ENCODE measurements at regions not wholly inside any gene's neighbourhood (a gene's known extent, or its start where the extent isn't known, plus 50 kb on each side); places are given as distances from the start of the nearest gene placed in this dataset.

- Histone ChIP-seq H3K27ac (ENCODE audit: control insufficient read depth, insufficient read depth) (no peak overlapping the region), H3K79me2 (ENCODE audit: control insufficient read depth, insufficient read depth, low read length) (no peaks in the 10 kb centered on the region), H3K4me1 (ENCODE audit: control insufficient read depth, insufficient read depth, low read length) (no peaks in the 10 kb centered on the region), H3K36me3 (ENCODE audit: control insufficient read depth in 2 of 2, insufficient read depth in 2 of 2, low read length in 1 of 2) (no peaks in the 10 kb centered on the region), H2AFZ (ENCODE audit: control insufficient read depth, low read depth, low read length) (no peak overlapping the region), H3K9ac (ENCODE audit: control insufficient read depth, insufficient read depth, low read length) (no peak overlapping the region), H4K20me1 (ENCODE audit: control insufficient read depth, insufficient read depth) (no peaks in the 10 kb centered on the region), H3K9me3 (replicated peaks; ENCODE audit: control insufficient read depth, insufficient read depth, low read length) (no peaks in the 10 kb centered on the region), H3K4me2 (ENCODE audit: control insufficient read depth, insufficient read depth) (no peak overlapping the region), H3K4me3 (no peak overlapping the region), H3K27me3 (replicated peaks in 1 of 2; ENCODE audit: control insufficient read depth in 2 of 2, insufficient read depth in 2 of 2, low read length in 1 of 2) (no peaks in the 10 kb centered on the region)
- FAIRE-seq (no peak), ATAC-seq (no peak), DNase-seq (ENCODE audit: low read depth, low spot score) (no peak)
- ChIA-PET POLR2A (no interaction called here), SMC1A (ENCODE audit: uncharacterized antibody, unreplicated experiment) (no interaction called here), CTCF (no interaction called here), RAD21 (ENCODE audit: unreplicated experiment) (no interaction called here)
- 32% methylated on average over 1 of the region's 1 CpG for WGBS (ENCODE audit: insufficient coverage, insufficient replicate concordance, low lambda C conversion rate, missing lambda C conversion rate)
- intact Hi-C loops (cut with micrococcal nuclease; ENCODE audit: unreplicated experiment): no loop called here
- BruUV-seq (replicated peaks): no TSS peak
- TF ChIP-seq NR2F1 (conservative IDR thresholded peaks at IDR 0.05): no peak
- TF ChIP-seq TCF7 (IDR thresholded peaks at IDR 0.05; ENCODE audit: borderline replicate concordance): no peak
- TF ChIP-seq IRF5 (IDR thresholded peaks at IDR 0.05; ENCODE audit: borderline replicate concordance): no peak
- TF ChIP-seq, protein P1, sequence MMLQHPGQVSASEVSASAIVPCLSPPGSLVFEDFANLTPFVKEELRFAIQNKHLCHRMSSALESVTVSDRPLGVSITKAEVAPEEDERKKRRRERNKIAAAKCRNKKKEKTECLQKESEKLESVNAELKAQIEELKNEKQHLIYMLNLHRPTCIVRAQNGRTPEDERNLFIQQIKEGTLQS (IDR thresholded peaks at IDR 0.05; ENCODE audit: borderline replicate concordance, extremely low read depth, low read depth, low read length): no peak
- in situ Hi-C loops (cut with MboI): no loop called here
Observed at GRCh38 chr1:193831465-193831864, 645.1 kb upstream of the B3GALT2 start.

DNA sequence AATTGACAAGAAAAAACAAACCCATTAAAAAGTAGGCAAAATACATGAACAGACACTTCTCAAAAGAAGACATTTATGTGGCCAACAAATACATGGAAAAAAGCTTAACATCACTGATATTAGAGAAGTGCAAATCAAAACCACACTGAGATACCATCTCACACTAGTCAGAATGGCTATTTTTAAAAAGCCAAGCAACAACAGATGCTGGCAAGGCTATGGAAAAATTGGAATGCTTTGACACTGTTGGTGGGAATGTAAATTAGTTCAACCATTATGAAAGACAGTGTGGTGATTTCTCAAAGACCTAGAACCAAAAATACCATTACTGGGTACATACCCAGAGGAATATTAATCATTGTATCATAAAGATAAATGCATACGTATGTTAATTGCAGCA lies 641.1 kb upstream of the B3GALT2 start:
- intact Hi-C loops (cut with micrococcal nuclease; ENCODE audit: unreplicated experiment) (no loop called here), in situ Hi-C loops (cut with MboI) (no loop called here)
- no peak for DNase-seq (ENCODE audit: low read depth, low spot score)
- H3K36me3 ChIP-seq (ENCODE audit: control insufficient read depth in 2 of 2, insufficient read depth in 2 of 2, low read length in 1 of 2): no peaks in the 10 kb centered on the region
- ChIA-PET SMC1A (ENCODE audit: uncharacterized antibody, unreplicated experiment) (no interaction called here), POLR2A (no interaction called here), CTCF (interaction anchor here (0.7 kb wide), 1 partner anchor 988 kb away, joined by 3 read pairs; no protein-coding TSS in a partner anchor), RAD21 (ENCODE audit: unreplicated experiment) (no interaction called here)
- no peaks in the 10 kb centered on the region for H3K4me1 ChIP-seq (ENCODE audit: control insufficient read depth, insufficient read depth, low read length)
- no peak overlapping the region for H2AFZ ChIP-seq (ENCODE audit: control insufficient read depth, low read depth, low read length)
- H3K79me2 ChIP-seq (ENCODE audit: control insufficient read depth, insufficient read depth, low read length): no peaks in the 10 kb centered on the region
- H4K20me1 ChIP-seq (ENCODE audit: control insufficient read depth, insufficient read depth): no peaks in the 10 kb centered on the region
- no peaks in the 10 kb centered on the region for H3K9me3 ChIP-seq (replicated peaks; ENCODE audit: control insufficient read depth, insufficient read depth, low read length)
- H3K4me3 ChIP-seq: no peak overlapping the region
- BruUV-seq (replicated peaks): no TSS peak
- H3K9ac ChIP-seq (ENCODE audit: control insufficient read depth, insufficient read depth, low read length): no peak overlapping the region
- no peak overlapping the region for H3K4me2 ChIP-seq (ENCODE audit: control insufficient read depth, insufficient read depth)
- FAIRE-seq: no peak
- H3K27ac ChIP-seq (ENCODE audit: control insufficient read depth, insufficient read depth): no peak overlapping the region
- no peaks in the 10 kb centered on the region for H3K27me3 ChIP-seq (replicated peaks in 1 of 2; ENCODE audit: control insufficient read depth in 2 of 2, insufficient read depth in 2 of 2, low read length in 1 of 2)
- no peak for ATAC-seq
- 41% methylated on average over 1 of the region's 1 CpG for WGBS (ENCODE audit: insufficient coverage, insufficient replicate concordance, low lambda C conversion rate, missing lambda C conversion rate)
- TF ChIP-seq, protein P2, sequence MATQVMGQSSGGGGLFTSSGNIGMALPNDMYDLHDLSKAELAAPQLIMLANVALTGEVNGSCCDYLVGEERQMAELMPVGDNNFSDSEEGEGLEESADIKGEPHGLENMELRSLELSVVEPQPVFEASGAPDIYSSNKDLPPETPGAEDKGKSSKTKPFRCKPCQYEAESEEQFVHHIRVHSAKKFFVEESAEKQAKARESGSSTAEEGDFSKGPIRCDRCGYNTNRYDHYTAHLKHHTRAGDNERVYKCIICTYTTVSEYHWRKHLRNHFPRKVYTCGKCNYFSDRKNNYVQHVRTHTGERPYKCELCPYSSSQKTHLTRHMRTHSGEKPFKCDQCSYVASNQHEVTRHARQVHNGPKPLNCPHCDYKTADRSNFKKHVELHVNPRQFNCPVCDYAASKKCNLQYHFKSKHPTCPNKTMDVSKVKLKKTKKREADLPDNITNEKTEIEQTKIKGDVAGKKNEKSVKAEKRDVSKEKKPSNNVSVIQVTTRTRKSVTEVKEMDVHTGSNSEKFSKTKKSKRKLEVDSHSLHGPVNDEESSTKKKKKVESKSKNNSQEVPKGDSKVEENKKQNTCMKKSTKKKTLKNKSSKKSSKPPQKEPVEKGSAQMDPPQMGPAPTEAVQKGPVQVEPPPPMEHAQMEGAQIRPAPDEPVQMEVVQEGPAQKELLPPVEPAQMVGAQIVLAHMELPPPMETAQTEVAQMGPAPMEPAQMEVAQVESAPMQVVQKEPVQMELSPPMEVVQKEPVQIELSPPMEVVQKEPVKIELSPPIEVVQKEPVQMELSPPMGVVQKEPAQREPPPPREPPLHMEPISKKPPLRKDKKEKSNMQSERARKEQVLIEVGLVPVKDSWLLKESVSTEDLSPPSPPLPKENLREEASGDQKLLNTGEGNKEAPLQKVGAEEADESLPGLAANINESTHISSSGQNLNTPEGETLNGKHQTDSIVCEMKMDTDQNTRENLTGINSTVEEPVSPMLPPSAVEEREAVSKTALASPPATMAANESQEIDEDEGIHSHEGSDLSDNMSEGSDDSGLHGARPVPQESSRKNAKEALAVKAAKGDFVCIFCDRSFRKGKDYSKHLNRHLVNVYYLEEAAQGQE (IDR thresholded peaks at IDR 0.05; ENCODE audit: low read depth, low read length): no peak
- TF ChIP-seq CBFB (IDR thresholded peaks at IDR 0.05; ENCODE audit: low read depth) (no peak), IRF4 (IDR thresholded peaks at IDR 0.05; ENCODE audit: low read depth, low read length) (no peak), ZNF217 (IDR thresholded peaks at IDR 0.05) (no peak), HDGF (IDR thresholded peaks at IDR 0.05) (no peak), KAT2A (conservative IDR thresholded peaks at IDR 0.05; ENCODE audit: control insufficient read depth, low read depth, low read length) (no peak), EGR1 (IDR thresholded peaks at IDR 0.05; ENCODE audit: borderline replicate concordance in 1 of 2, low read depth in 2 of 2, low read length in 2 of 2) (no peak), PAX8 (IDR thresholded peaks at IDR 0.05) (no peak), BRCA1 (IDR thresholded peaks at IDR 0.05; ENCODE audit: low read depth, low read length) (no peak), EED (IDR thresholded peaks at IDR 0.05; ENCODE audit: low read depth) (no peak), SRF (IDR thresholded peaks at IDR 0.05; ENCODE audit: low read depth in 2 of 2, low read length in 2 of 2) (no peak), SIN3A (IDR thresholded peaks at IDR 0.05; ENCODE audit: low read depth, low read length) (no peak)
